HG03439 (cell line): ENCODE measurements at regions not wholly inside any gene's neighbourhood (a gene's known extent, or its start where the extent isn't known, plus 50 kb on each side); places are given as distances from the start of the nearest gene placed in this dataset.
"Not testable (repeated sequence)": the region's sequence is repeated elsewhere in the genome, so short reads cannot be mapped to it uniquely, and the experiment has no call there.

Source experiments
- ATAC-seq: cut with Tn5 transposase; IDR thresholded peaks from one replicate; pipeline ENCODE4 v1.9.1; 2021; ENCODE audit warnings: mild to moderate bottlenecking, moderate library complexity; ENCODE audit not compliant: unreplicated experiment

DNA sequence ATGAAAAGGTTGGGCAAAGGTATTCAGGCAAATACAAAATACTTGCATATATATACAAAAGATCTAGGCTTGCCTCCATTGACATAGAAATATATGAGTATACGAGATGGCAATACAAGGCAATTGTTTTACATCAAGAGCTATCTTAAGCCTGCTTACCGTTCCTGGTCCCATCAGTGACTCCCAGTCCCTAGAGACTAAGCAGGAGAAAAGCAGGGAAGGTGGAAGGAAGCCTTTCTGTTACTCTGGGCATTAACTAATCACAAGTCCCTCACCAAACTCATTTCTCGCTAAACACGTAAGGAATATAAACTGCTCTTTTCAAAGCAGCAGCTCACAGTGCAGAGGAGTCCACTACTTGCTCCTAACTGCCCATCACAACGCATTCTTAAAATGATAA is 125.2 kb downstream of the ZNF608 start:
- no peak for ATAC-seq

DNA sequence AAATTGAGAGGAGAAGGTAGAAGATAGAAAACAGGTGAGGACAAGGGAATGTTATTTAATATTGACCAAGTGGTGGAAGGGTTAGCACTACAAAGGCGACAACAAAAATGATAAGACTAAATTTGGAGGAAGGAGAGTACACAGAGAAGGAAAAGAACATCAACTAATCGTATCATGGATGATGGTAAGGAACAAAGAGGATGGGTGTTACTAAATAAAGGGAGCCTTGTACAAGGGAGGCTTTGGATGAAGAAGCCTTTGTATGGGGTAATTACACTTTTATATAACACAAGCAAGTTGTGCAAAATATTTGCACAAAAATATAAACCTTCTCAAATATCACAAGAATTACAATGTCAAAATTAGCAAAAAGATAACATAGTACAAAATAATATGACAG is 125.7 kb downstream of the ZNF608 start:
- no peak for ATAC-seq

DNA sequence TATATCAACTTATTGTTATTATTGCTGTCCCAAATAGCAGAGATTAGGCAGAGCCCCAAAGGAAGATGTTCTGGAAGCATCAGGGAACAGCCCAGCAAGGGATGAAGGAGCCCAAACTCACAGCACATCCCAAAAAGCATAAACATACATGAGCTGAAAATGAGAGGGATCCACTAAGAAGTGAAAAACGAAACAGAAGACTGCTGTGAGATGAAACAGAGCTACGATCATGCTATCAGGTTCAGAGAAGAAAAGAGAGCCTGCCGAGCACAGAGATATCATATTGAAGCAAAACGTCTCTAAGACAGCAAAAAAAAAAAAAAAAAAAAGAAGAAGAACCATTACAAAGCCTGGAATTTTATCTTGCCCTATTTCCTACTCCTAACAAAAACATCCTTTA is 127.3 kb downstream of the ZNF608 start:
- no peak for ATAC-seq

DNA sequence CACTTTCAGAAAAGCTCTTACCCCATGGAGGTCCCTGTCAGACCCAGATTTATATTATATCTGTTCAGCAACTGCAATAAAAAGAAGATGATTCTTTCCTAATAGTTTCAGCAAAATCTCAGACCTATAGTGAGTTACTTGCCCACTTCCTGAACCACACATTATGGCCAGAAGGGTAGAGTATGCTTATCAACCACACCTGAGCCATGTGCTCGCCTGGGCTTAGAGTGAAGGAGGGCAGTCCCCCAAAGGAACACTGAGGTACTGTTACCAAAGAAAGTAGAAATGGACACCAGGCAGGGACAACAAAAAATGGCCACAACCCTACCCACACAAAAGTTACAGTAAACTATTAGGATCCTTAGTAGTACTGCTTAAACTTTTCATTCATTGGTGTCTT is 128.7 kb downstream of the ZNF608 start:
- ATAC-seq = no peak

DNA sequence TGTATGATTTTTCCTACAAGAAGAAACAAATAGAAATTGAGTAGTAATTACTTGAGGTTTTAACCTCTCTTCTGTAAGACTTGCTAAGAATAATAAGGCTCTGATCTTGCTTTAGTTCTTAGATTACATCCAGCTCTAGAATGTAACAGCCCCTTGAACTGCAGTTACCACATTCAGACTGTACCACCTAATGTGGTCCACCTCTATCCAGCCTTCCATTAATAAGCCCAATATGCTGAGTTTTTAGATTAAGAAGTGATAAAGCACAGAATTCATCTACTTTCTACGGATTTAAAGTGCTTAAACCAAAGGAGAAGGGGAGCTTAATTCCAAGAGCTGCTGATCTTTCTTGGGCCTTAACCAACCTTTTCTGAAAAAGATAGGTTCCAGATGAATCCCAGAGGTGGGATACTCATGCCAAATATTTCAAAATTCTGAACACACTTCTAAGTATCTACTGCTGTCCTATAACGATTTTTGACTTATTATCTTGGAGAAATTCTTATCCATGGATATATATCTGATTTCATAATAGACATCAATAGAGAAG is 131.5 kb downstream of the ZNF608 start:
- ATAC-seq = no peak

DNA sequence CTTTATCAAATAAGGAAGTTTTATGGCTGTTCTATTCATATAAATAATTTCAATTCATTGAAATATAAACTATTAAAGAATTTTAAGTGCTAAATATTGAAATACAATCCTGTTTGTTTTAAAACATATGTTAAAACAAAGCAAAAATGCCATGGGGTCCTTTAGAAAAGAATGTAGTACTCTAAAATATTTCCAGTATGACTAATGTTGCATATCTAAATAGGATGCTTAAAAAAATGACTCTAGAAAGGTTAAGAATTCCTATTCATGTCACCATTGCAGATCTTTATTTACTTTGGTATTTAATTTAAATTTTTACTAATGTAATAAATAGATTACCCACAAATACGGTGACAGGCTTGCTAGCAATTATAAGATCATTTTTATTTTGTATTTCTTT is 132.3 kb downstream of the ZNF608 start:
- ATAC-seq = no peak

DNA sequence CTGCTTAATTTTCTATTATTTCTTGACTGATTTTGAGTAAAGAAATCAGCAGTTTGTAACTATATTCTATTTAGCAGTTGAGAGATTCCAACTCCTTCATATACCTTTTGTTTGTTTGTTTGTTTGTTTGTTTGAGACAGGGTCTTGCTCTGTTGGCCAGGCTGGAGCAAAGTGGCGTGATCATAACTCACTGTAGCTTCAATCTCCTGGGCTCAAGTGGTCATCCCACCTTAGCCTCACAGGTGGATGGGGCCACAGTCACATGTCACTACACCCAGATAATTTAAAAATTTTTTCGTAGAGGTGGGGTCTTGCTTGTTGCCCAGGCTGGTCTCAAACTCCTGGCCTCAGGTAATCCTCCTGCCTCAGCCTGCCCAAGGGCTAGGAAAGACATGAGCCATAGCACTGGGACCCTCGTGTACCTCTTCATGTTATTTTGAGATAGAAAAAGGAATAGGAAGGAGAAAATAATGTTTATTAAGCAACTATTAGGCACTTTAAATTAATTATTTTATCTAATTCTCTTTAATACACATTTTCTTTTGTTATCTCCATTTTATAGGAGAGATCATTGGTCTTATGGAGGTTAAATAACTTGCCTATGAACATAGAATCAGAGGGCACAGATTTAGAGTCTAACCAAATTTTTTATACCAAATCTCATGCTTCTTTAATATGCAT is 133.0 kb downstream of the ZNF608 start:
- ATAC-seq = no peak

DNA sequence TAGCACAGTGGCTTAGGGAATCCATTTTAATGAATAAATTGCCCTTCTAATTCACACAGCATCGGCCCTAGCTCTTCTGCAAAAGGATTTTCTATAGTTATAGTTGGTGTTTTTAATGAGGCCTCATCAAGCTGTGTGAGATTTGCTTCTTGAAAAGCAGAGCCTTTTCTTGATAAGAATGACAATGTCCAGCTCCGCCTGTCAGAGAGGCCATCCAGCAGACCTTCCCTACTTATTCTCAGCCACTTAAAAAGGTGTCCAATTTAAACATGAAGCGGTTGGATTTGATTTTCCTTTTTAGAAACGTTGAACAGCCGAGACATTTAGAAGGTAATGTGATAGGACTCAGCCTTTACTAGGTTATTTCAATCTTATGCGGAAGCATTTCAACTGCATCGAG is 134.4 kb downstream of the ZNF608 start:
- ATAC-seq = no peak

DNA sequence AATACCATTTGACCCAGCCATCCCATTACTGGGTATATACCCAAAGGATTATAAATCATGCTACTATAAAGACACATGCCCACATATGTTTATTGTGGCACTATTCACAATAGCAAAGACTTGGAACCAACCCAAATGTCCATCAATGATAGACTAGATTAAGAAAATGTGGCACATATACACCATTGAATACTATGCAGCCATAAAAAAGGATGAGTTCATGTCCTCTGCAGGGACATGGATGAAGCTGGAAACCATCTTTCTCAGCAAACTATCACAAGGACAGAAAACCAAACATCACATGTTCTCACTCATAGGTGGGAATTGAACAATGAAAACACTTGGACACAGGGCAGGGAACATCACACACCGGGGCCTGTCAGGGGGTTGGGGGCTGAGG is 135.2 kb downstream of the ZNF608 start:
- not testable (repeated sequence) for ATAC-seq

DNA sequence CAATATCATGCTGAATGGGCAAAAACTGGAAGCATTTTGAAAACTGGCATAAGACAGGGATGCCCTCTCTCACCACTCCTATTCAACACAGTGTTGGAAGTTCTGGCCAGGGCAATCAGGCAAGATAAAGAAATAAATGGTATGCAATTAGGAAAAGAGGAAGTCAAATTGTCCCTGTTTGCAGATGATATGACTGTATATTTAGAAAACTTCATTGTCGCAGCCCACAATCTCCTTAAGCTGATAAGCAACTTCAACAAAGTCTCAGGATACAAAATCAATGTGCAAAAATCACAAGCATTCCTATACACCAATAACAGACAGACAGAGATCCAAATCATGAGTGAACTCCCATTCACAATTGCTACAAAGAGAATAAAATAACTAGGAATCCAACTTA is 136.8 kb downstream of the ZNF608 start:
- ATAC-seq = not testable (repeated sequence)

DNA sequence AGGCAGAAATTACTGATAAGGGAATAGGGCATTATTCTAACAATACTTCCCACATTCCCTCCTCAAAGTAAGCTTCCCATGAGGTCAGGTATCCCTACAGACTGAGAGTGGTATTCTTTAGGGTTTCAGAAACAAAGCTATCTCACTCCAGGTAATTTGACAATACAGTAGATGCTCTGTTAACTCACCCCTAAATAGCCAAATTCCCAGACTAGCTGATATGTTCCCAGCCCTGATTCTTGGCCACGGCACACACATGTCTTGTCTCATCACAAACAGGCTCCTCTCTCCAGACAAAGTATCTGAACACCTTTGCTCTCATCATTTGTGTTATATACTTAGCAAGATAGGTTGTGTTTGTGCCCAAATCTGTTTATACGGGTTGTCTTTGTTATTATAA is 139.9 kb downstream of the ZNF608 start:
- ATAC-seq = no peak

DNA sequence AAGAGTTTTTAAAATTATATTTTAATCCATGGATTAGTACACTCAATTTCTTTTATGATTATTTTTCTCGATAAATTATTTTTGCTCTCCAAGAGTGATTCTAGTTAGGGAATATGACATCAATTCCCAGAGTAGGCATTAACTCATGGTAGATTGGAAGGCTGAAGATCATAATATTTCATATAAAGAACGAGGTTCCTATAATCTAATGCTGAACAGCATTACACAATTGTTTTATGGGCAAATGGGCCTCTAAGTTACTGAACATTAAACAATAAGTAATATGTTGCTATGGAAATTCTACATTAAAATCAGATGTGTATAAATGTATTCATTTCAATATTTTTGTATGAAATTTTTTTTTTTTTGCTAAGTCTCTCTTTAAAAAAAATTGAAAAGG is 140.3 kb downstream of the ZNF608 start:
- ATAC-seq = no peak

DNA sequence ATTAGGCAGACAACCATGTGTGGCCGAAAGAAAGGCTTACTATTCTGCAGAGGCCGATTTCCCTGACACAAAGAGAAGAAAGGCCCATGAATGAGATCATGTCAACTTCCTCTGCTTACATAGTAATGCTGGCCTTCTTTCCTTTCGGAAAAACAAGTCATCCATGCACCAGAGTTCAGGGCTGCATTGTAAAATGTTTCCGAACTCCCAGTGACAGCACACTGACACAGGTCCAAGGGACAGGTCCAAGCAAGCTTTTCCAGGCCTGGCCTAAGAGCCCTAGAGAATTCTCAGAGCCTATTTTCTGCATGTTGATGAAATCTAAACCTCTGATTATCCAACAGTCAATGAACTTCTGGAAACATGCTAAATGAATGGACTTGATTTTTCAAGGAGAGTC is 140.9 kb downstream of the ZNF608 start:
- ATAC-seq = no peak

DNA sequence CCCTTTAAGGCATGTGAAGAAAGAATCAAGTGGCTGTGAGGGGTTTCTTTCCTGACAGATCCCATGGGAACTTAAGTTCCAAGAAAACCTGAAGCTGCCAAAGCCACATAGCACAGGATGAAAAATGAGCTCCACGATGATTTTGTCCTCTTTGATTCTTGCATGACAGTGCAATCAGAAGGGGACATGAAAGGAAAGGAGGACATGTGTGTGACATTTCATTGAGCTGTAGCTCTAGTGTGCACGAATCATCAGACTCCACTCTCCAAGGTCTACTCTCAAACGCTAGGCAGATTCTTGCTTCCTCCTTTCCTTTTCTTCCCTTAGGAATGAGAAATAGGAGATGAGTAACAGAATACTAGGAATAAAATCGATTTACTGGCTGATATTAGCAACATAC is 142.0 kb downstream of the ZNF608 start:
- ATAC-seq = no peak

DNA sequence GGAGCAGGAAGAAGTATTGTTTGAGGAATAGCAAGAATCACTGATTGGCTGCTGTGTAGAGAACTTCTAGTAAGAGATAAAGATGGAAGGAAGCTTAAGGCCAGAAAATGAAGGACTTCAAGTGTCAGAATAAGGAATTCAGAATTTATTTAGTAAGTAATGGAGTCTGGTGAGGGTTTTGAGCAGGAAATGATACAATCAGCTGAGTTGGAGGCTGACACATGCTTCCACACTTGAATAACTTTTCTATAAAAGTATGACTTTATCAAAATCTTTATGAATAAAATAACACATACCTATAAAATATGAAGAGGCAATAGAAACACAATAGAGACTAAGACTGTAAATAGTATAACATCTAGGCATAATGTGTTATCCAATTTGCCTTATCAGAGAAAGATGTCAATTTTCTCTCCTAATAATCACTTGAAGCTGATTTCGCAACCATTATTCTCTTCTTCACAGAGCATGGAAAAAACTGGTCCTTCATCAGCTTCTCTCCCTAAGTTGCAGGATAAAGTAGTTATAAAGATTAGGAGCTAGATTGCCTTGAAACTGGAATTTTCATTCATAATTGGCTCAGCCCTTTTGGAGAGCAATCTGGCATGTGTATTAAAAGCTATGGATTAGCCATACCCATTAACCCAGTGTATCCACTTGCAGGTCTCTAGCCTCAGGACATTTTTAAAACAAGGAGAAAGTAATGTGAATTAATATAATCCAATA is 143.4 kb downstream of the ZNF608 start:
- ATAC-seq = no peak

DNA sequence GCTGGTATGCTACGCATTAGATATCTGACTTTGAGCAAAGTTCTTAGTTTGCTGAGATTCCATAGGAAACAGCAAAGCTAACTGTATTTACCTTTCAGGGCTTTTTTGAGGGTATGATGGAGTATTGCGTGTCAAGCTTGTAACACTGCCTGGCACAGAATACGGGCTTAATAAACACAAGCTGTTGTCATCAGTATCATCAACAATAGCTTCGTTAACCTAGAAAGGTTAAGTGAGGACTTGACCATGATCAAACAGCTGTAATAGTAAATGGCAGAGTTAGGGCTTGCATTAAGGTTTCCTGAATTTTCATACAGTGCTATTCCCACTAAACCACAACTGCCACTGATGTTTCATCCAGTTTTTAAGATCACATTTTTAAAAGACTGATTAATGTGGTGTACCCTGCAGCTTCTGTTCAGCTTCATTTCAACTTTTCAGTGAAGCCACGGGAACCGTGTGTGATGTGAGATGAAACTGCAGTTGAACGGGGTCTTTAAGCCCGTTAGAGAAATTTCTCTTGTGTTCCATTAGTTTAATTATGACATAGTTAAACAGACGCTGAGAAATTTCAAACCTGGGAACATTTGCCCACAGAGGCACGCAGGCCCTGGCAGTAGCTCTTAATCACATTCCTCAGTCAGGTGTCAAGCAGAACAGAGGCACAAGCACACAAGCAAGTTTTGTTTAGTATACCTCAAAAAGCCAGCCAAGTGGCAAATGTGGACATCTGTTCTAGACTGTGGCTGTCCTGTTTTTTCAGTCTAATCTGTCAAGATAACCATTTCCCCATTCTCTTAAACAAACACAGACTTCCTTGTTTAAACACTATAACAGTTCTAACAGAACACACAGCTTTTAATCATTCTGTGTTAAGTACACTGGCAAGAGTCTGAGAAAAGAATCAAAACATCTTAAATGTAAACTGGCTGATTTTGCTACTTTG is 147.1 kb downstream of the ZNF608 start:
- ATAC-seq = no peak

DNA sequence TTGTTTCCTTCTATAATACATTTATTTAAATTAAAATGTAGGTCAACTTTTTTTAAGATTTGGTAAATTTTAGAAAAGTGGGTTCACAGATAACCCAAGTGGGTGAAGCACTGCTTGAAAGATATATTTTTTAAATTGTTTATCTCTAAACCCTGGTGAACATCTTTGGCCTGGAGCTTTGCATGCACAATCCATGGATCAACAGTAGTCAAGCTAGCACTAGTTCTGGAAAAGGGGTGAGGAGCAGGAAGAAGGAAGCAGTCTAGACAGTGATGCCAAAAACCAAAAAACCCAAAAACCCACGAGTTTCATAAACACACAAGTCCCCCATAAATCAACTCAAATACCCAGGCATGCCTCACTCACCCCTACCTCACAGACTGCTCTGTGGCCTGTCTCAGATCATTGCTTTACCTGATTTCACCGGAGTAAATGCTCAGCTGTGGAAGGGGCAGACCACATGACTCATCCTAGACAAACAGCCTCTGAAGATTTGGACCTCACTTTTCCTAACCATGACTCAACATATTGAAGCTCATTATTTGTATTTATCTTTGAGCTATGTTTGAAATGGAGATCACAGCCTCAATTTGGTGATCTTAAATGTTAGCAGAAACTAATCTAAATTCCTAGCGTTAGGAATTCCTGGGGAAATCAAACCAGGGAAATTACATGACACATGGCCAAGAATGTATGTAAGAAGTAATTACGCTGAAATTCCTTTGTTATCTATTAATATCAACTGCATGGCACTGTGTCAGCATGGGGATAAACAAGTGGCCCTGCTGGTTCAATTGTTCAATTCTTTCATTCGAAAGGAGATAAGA is 149.6 kb downstream of the ZNF608 start:
- no peak for ATAC-seq

DNA sequence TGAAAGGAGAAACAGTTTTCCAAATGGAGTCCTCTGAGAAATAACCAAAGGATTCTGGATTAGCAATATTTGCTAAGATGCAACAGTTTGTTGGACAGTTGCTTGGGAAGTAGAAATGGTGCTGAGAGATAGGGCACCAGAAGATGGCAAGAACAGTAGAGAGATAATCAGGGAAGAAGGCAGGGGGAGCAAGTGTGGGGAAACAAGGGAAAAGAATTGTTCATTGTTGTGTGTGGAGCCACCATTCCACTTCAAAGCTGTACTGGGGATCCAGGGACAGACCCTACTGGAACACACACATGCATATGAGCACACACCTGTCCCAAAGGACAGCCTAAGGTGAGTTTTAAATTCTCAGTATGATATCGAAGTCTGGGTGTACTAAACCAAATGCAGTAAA is 152.5 kb downstream of the ZNF608 start:
- ATAC-seq = no peak

DNA sequence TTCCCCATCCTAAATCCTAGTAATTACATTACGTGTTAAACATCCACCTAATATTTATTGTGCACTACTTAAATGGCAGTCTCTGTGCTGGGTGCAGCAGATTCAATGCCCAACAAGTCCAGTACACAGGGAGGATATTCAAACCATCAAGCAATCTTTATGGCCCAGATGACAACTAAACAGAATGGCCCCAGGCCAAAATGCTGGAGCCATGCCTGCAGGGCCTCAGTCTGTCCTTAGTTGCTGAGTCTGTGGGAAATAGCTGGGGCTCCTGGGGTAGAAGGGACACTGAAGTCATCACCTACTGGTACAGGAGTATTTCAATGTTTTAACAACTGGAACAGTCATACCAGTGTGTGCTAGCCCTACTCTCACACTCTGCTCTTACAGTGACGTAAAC is 153.5 kb downstream of the ZNF608 start:
- ATAC-seq = no peak

DNA sequence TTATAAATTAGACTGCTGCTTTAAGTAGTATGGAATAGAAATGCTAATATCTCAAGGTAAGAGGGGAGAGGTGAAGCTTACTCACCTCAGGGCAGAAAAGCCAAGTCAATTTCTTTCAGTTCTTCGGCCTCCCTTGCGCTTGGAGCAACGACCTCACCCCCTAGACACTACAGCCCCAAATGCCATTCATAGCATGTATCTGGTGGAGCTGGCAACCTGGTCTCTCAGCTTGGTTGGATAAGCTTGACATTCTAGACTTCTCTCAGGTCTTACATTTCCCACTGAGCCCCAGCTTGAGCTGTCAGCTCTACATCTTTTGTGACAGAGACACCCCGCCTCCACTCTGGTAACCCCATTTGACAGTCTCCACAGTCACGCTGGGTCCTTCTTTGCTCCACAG is 154.9 kb downstream of the ZNF608 start:
- no peak for ATAC-seq

DNA sequence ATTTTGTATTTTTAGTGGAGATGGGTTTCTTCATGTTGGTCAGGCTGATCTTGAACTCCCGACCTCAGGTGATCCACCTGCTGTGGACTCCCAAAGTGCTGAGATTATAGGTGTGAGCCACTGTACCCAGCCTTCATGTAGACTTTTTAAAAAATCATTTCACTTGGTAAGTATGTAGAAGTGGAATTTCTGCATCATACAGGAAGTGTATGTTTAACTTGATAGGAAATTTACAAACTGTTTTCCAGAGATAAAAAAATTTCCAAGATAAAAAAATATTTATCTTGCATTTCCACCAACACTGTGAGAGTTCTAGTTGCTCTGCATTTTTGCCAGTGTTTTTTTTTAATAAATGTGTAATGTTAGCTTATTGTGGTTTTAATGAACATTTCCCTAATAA is 155.8 kb downstream of the ZNF608 start:
- ATAC-seq = no peak
